ENCODE measurements at regions not wholly inside any gene's neighbourhood (a gene's known extent, or its start where the extent isn't known, plus 50 kb on each side); places are given as distances from the start of the nearest gene placed in this dataset.

- ATAC-seq (ENCODE audit: insufficient number of reproducible peaks, low FRiP score, low read depth) (no peak), DNase-seq (ENCODE audit: low spot score) (no peak)
- TF ChIP-seq, protein P1, sequence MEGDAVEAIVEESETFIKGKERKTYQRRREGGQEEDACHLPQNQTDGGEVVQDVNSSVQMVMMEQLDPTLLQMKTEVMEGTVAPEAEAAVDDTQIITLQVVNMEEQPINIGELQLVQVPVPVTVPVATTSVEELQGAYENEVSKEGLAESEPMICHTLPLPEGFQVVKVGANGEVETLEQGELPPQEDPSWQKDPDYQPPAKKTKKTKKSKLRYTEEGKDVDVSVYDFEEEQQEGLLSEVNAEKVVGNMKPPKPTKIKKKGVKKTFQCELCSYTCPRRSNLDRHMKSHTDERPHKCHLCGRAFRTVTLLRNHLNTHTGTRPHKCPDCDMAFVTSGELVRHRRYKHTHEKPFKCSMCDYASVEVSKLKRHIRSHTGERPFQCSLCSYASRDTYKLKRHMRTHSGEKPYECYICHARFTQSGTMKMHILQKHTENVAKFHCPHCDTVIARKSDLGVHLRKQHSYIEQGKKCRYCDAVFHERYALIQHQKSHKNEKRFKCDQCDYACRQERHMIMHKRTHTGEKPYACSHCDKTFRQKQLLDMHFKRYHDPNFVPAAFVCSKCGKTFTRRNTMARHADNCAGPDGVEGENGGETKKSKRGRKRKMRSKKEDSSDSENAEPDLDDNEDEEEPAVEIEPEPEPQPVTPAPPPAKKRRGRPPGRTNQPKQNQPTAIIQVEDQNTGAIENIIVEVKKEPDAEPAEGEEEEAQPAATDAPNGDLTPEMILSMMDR (IDR thresholded peaks at IDR 0.05) = no peak
- Histone ChIP-seq H3K27ac (no peak overlapping the region), H3K36me3 (no peaks in the 10 kb centered on the region), H3K27me3 (replicated peaks; ENCODE audit: insufficient read depth) (no peaks in the 10 kb centered on the region), H3K4me3 (no peak overlapping the region), H3K9me3 (no peaks in the 10 kb centered on the region), H3K4me1 (ENCODE audit: control insufficient read depth in 1 of 2, low read depth in 2 of 2) (no peaks in the 10 kb centered on the region)
Observed at GRCh38 chr6:43922426-43923375, 152.7 kb downstream of the VEGFA start.

DNA sequence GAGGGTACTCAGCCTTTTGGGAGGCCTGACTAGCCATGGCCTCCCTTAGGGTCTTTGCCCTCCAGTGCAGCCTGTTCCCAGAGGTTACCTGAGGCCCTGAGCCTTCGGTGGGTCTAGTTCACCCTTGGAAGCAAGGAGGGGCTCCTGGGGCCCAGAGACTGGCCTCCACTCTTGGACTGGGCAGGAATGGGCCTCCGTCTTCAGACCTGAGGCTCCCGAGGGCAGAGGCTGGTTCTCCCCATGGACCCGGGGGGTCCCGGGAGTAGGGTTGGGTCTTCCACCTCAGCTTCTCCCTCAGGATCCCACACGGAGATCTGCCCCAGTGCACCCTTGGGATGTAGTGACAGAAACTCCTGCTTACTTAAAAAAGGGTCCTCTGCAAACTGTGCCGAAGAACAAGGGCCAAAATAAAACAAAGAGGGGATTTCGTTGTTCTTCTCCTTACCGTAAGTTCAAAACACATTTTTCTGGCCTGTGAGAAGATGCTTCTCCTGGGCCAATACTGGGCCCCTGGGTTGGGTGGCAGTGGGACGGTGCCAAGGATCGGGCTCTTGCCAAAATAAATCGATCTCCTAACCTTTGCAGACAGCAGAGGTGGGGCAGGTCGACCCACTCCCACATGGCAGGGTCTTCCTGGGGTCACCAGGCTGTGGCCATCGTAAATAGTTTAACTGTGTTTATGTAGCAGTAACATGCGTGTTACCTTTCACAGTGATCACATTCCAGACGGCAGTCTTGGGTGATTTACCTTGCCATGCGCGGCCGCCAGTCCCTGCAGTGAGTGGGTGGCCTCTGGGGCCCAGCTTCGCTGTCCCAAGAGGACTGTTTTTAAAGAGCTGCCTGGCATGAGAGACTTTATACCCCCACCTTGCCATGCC, 151.8 kb downstream of the VEGFA start:
- no peak overlapping the region for H3K4me3 ChIP-seq
- H3K36me3 ChIP-seq = no peaks in the 10 kb centered on the region

GRCh38 chr6:43921039-43921438, 151.0 kb downstream of the VEGFA start:
- Histone ChIP-seq H3K27me3 (replicated peaks; ENCODE audit: insufficient read depth) (no peaks in the 10 kb centered on the region), H3K4me3 (no peak overlapping the region), H3K4me1 (ENCODE audit: control insufficient read depth in 1 of 2, low read depth in 2 of 2) (peaks cover 0 to 4% of the 10 kb centered on the region in 2 donors), H3K27ac (no peak overlapping the region), H3K9me3 (no peaks in the 10 kb centered on the region), H3K36me3 (no peaks in the 10 kb centered on the region)
- DNase-seq (ENCODE audit: low spot score) (no peak), ATAC-seq (ENCODE audit: insufficient number of reproducible peaks, low FRiP score, low read depth) (no peak)
- TF ChIP-seq, protein P1 (IDR thresholded peaks at IDR 0.05) = no peak

More for the DNA sequence above, 151.8 kb downstream of the VEGFA start:
- H3K4me1 ChIP-seq (ENCODE audit: control insufficient read depth in 1 of 2, low read depth in 2 of 2) = no peaks in the 10 kb centered on the region
- no peak overlapping the region for H3K27ac ChIP-seq
- TF ChIP-seq, protein P1 (IDR thresholded peaks at IDR 0.05) = no peak
- H3K27me3 ChIP-seq (replicated peaks; ENCODE audit: insufficient read depth) = no peaks in the 10 kb centered on the region
- H3K9me3 ChIP-seq = no peaks in the 10 kb centered on the region
- ATAC-seq (ENCODE audit: insufficient number of reproducible peaks, low FRiP score, low read depth) (no peak), DNase-seq (ENCODE audit: low spot score) (no peak)

DNA sequence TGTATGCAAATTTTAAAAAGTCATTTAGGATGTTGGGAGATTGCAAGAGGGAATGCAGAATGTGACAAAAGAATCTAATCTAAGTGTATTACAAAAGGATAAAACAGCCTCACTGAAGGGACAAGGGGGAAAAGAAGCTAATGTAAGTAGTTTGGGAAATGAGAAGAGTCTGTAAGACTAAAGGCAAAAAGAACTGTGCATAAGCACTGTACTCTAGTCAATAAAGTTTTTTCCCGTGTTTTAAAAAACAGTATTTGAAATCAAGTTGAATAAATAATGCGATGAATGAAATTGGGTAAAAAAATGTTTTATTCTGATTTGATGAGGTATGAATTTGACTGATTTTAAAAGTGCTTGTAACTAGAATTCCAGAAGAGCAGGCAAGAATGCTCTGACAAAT, 149.8 kb downstream of the VEGFA start:
- Histone ChIP-seq H3K9me3 (no peaks in the 10 kb centered on the region), H3K36me3 (no peaks in the 10 kb centered on the region), H3K4me1 (ENCODE audit: control insufficient read depth in 1 of 2, low read depth in 2 of 2) (peaks cover 0 to 4% of the 10 kb centered on the region in 2 donors), H3K27me3 (replicated peaks; ENCODE audit: insufficient read depth) (no peaks in the 10 kb centered on the region), H3K4me3 (no peak overlapping the region), H3K27ac (no peak overlapping the region)
- TF ChIP-seq, protein P1 (IDR thresholded peaks at IDR 0.05) = no peak
- no peak for ATAC-seq (ENCODE audit: insufficient number of reproducible peaks, low FRiP score, low read depth)
- no peak for DNase-seq (ENCODE audit: low spot score)

DNA sequence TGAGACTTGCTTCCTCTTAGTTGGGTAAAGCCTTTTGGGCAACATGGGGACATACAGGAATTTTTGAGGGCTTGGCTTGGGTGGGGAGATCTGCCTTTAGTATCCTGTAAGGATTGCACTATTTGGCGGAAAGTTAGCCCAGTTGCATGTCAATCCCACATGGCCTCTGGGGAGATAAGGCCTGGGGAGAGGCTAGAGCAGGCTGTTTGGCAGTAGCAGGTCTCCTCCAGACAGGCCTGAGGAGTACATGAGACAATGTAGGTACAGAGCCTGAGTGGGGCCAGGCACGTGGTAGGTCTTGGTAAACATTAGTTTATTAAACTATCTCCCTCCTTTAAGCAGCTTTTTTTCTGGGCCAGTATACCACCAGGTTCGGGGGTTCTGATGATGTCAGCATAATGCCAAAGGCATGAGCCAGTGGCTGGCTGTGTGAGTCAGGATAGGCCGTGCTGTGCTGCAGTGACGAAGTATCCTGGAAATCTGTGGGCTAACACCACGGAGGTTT, 147.9 kb downstream of the VEGFA start:
- Histone ChIP-seq H3K27me3 (replicated peaks; ENCODE audit: insufficient read depth) (no peaks in the 10 kb centered on the region), H3K36me3 (no peaks in the 10 kb centered on the region), H3K4me3 (no peak overlapping the region), H3K27ac (no peak overlapping the region), H3K4me1 (ENCODE audit: control insufficient read depth in 1 of 2, low read depth in 2 of 2) (peaks cover 0 to 4% of the 10 kb centered on the region in 2 donors), H3K9me3 (no peaks in the 10 kb centered on the region)
- no peak for ATAC-seq (ENCODE audit: insufficient number of reproducible peaks, low FRiP score, low read depth)
- no peak for DNase-seq (ENCODE audit: low spot score)
- TF ChIP-seq, protein P1 (IDR thresholded peaks at IDR 0.05) = no peak
